HG03354 (cell line): ENCODE measurements at regions not wholly inside any gene's neighbourhood (a gene's known extent, or its start where the extent isn't known, plus 50 kb on each side); places are given as distances from the start of the nearest gene placed in this dataset.
A peak's percentile ranks its signal among the peaks of the same experiment; 100 is the strongest.

Experiments used
- ATAC-seq: cut with Tn5 transposase; IDR thresholded peaks from one replicate; pipeline ENCODE4 v1.9.1; 2021; ENCODE audit warnings: mild to moderate bottlenecking; ENCODE audit not compliant: unreplicated experiment, poor library complexity, severe bottlenecking

DNA sequence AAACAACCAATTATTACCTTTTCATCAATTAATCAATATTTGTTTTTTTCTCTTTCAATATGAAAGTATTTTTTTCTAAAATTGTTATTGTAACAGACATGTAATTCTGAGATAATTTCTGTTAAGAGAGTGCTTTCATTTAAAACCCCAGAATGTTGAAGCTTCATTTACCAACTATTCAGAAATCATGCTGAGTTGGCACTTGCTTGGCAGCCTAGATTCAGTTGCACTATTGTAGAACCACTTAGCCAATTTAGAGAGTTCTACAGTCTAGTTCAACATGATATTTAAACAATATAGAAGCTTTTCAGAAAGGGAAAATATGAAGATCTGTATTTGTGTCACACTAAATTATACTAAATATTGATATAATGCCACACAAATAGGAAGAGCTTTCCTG is 56.1 kb upstream of the NKAIN2 start:
- no peak for ATAC-seq

DNA sequence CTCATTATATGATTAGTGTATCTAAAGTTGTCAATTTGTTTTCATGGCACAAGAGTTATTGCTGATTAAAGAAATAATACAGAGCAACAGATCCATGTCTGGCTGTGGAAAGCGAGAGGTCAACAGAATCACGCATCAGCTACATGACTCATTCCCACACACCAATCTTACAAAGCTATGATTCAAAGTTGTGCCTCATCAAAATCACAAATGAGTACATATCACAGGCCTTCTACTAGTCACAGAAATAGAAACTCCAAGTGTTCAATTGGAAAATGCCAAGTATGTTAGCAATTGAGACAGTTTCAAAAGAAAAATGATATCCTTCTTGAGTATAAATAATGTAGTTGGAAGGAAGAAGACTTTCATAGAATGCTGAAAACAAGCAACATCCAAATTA is 57.8 kb upstream of the NKAIN2 start:
- ATAC-seq, result no peak

DNA sequence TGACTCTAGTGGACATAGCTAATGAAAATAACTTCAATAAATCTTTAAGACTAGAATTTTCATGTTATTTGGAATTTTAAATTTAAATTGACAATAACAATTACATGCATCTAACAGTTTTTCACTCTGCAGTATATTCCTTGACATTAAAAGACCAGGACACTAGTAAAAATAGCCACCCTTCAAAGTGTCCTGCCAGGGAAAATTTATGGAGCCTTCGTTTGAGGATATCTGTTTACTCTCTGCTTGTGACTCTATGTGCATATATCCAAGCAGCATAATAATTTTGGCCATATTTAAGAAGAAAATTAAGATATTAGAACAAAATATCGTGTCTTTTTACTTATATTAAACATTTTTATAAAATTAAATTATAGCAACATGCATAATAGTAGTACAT is 58.8 kb upstream of the NKAIN2 start:
- no peak for ATAC-seq

DNA sequence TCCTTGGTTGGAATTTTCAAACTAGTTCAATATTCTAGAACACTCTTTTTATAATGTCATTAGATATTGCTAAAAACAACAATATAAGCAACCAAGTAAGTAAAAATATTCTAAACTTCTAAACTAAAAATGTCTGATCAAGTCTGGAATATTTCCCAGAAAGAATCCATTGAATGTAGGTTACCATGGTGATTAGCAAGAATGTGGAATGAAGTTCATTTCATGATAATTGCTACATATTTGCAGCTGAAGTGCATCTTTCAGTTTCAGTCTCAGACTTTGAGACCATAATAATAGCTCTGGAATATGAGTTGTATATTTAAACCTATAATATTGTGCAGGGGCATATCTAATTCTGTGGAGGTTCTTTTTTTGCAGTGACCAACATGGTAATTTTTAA is 61.0 kb upstream of the NKAIN2 start:
- ATAC-seq, result no peak

DNA sequence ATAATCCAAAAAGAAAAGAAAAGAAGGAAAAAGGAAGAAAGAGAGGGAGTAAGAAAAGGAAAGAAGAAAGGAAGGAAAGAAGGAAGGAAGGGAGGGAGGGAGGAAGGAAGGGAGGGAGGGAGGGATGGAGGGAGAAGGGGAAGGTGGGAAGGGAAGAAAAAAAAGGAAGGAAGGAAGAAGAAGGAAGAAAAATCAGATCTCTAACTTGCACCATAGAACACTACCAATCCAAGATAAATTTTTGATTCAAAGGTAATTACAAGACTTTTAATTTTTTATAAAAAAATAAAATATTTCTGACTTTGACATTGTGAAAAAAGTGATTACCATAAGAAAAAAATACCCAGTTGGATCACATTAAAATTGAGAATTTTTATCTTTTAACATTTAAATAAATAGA is 70.5 kb upstream of the NKAIN2 start:
- ATAC-seq, result no peak

DNA sequence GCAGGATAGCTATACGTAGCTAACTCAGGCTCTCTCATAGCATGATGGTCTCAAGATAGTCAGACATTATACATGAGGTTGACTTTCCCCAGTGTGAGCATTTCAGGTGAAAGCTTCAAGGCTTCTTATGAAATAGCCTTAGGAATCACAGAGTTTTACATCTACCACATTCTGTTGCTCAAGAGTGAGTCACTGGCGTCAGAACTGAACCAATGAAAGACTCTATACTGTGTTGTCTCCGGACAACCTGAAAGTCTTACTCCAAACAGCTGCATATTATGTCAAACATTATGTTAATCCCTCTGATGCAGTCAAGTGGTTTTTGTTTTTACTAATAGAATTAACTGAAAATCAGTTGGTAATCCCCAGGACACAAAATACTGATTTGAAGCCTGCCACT is 79.8 kb upstream of the TRDN start:
- no peak for ATAC-seq

DNA sequence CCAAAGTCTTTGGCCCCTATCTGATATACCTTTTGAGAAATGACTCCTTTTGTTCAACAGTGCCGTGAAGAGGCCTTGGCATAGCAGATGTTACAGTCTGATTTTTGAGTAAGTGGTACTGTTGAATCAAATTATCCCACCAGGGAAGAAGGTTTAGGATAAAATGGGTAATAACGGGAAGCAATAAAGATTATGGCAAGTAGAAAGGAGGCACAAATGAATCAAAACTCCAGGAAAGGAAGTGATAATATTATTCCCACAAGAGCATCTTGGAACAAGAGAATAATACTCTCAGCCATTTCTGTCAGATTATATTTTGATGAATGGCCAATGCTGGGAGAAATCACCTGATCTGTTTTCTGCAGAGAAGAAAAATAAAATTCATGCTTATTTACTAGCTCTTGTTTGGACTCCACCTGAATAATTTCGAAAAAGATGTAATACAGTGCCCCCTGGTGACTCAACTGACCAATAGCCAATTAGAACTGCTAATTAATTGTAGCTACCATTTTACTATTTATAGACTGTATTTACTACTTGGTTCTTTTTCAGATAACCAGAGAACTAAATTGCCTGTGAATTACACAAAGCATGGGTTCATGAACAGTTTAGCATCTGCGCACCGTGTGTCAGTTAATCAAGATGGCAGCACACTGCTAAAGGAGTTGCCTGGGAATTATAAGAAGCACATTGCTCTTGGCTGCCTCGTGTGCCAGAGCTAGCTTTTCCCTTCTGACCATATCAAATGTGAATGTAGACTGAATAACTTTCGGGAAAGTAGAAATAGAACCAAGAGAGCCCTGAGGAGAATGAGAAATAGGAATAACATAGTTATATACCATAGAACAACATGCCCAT is 78.5 kb upstream of the TRDN start:
- peak; percentile 76 for ATAC-seq

DNA sequence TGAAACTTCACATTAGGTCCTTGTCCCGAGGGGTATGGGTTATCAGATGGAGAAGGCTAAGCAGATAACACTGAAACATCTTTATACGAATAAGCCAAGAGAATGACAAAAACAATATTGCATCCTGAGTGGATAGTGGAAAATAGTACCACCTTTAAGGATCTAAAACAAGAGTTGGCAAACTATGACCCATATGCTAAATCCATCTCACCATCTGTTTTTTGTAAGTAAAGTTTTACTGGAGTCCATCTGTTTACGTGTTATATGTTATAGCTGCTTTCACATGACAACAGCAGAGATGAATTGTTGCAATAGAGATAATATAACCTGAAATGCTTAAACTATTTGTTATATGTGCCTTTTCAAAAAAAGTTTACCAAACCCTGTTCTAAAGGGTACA is 76.1 kb upstream of the TRDN start:
- ATAC-seq, result no peak

DNA sequence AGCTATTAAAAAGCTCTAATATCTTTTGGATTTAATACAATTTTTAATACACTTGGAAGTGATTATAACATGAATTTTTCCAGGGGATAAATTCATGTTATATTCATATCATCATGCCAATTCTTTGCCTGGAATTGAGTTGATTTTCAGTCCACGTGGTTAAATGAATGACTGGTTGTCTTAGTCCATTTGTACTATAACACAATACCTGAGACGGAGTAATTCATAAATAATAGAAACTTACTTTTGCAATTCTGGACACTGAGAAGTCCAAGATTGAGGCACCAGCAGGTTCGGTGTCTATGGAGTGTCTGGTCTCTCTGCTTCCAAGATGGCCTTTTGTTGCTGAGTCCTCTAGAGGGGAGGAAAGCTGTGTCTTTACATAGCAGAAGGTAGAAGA is 66.2 kb upstream of the TRDN start:
- ATAC-seq, result no peak

DNA sequence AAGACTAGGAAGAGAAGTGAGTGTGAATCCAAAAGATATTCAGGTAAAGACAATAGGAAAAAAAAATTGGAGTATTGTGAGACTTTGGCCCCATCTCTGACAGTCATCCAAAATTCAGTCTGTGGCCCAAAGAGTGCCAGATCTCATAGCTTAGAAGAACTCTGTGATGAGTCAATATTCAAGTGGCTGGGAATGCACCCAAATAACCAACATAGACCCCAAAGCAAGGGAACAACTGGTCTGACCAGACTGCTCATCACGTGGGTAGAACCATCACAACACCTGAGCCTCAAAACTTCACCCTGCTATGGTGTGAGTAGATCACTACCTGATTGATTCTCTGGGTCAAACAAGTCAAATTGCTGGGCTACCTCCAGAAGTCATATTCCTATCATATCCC is 51.1 kb upstream of the TRDN start:
- no peak for ATAC-seq
